ENCODE measurements at regions not wholly inside any gene's neighbourhood (a gene's known extent, or its start where the extent isn't known, plus 50 kb on each side); places are given as distances from the start of the nearest gene placed in this dataset.

- H4K8ac ChIP-seq (ENCODE audit: low read depth in 2 of 2, low read length in 2 of 2) = no peak overlapping the region
- peaks cover 9% of the 10 kb centered on the region for H3K9me3 ChIP-seq (ENCODE audit: control insufficient read depth, insufficient read depth, low read length)
- H3K27me3 ChIP-seq (ENCODE audit: control insufficient read depth, insufficient read depth, low read length) = no peaks in the 10 kb centered on the region
- no peak overlapping the region for H3K14ac ChIP-seq (replicated peaks; ENCODE audit: low read depth, low read length)
- H3K9ac ChIP-seq (ENCODE audit: low read depth, low read length) = no peak overlapping the region
- H4K20me1 ChIP-seq (ENCODE audit: insufficient read depth, low read length) = no peaks in the 10 kb centered on the region
- POLR2A ChIA-PET (ENCODE audit: unreplicated experiment) = no interaction called here
- DNase-seq (no peak), ATAC-seq (ENCODE audit: low read depth) (no peak)
- H3K9me1 ChIP-seq (ENCODE audit: insufficient read depth, low read length) = no peaks in the 10 kb centered on the region
- no peak overlapping the region for H2BK120ac ChIP-seq (ENCODE audit: low read depth, low read length)
- no peak overlapping the region for H3K4me2 ChIP-seq (ENCODE audit: low read depth, low read length)
- no peak overlapping the region for H4K91ac ChIP-seq (ENCODE audit: insufficient read depth, low read depth, low read length)
- 0% methylated on average over 2 of the region's 5 CpGs; no CpG with 5 or more reads in 1 of the 2 experiments for WGBS, 2 experiments (ENCODE audit: extremely low coverage in 2 of 2, insufficient read length in 1 of 2)
- no peak overlapping the region for H2BK15ac ChIP-seq (ENCODE audit: low read depth, low read length)
- in situ Hi-C loops (cut with MboI; ENCODE audit: low sequenced_read_pairs) (no loop called here), intact Hi-C loops (cut with micrococcal nuclease) (no loop called here), dilution Hi-C loops (cut with HindIII; ENCODE audit: low sequenced_read_pairs, unreplicated experiment) (no loop called here)
- H3K36me3 ChIP-seq (ENCODE audit: control insufficient read depth, insufficient read depth, low read length) = no peaks in the 10 kb centered on the region
- no peak overlapping the region for H3K23ac ChIP-seq (ENCODE audit: low read depth, low read length)
- TF ChIP-seq NFE2L2 (IDR thresholded peaks at IDR 0.05; ENCODE audit: low read depth, low read length) (no peak), MAZ (IDR thresholded peaks at IDR 0.05; ENCODE audit: borderline replicate concordance, low read depth, low read length) (no peak), SMC3 (IDR thresholded peaks at IDR 0.05; ENCODE audit: low read depth, low read length) (no peak), POLR2A (IDR thresholded peaks at IDR 0.05; ENCODE audit: low read depth, low read length) (no peak)
- TF ChIP-seq, protein P1, sequence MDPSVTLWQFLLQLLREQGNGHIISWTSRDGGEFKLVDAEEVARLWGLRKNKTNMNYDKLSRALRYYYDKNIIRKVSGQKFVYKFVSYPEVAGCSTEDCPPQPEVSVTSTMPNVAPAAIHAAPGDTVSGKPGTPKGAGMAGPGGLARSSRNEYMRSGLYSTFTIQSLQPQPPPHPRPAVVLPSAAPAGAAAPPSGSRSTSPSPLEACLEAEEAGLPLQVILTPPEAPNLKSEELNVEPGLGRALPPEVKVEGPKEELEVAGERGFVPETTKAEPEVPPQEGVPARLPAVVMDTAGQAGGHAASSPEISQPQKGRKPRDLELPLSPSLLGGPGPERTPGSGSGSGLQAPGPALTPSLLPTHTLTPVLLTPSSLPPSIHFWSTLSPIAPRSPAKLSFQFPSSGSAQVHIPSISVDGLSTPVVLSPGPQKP (IDR thresholded peaks at IDR 0.05; ENCODE audit: borderline replicate concordance, low read depth, low read length) = no peak
- no peak overlapping the region for H3K56ac ChIP-seq (ENCODE audit: extremely low read depth, insufficient read depth, low read length)
- no peak overlapping the region for H2AFZ ChIP-seq (replicated peaks; ENCODE audit: low read length, poor library complexity)
- H4K5ac ChIP-seq (ENCODE audit: low read depth, low read length) = no peak overlapping the region
- no TSS peak for BruUV-seq (replicated peaks)
- H3K79me1 ChIP-seq (ENCODE audit: low read depth in 1 of 2, low read length in 2 of 2) = no peaks in the 10 kb centered on the region
- CTCF ChIA-PET = no interaction called here
- no peak overlapping the region for H3K4me3 ChIP-seq (ENCODE audit: insufficient read depth, low read depth, low read length)
- H2AK5ac ChIP-seq (ENCODE audit: low read depth, low read length) = no peak overlapping the region
- no peak overlapping the region for H3K18ac ChIP-seq (ENCODE audit: low read depth, low read length)
- H3K4ac ChIP-seq (ENCODE audit: low read depth, low read length) = no peak overlapping the region
- no peak overlapping the region for H2BK5ac ChIP-seq (ENCODE audit: low read depth, low read length, poor library complexity, severe bottlenecking)
- no peak overlapping the region for H2BK20ac ChIP-seq (ENCODE audit: low read depth, low read length)
- no peak overlapping the region for H3K27ac ChIP-seq (ENCODE audit: insufficient read depth, low read length)
- no peaks in the 10 kb centered on the region for H3K4me1 ChIP-seq (ENCODE audit: control insufficient read depth, insufficient read depth, low read length)
- H2AK9ac ChIP-seq (replicated peaks; ENCODE audit: low read depth, low read length, poor library complexity) = no peak overlapping the region
These were observed 162.4 kb upstream of the MYT1L start for GRCh38 chr2:2493496-2493895.
